ENCODE measurements at regions not wholly inside any gene's neighbourhood (a gene's known extent, or its start where the extent isn't known, plus 50 kb on each side); places are given as distances from the start of the nearest gene placed in this dataset.
A peak's percentile ranks its signal among the peaks of the same experiment; 100 is the strongest.

GRCh38 chr6:93045156-93045555 lies 374.2 kb downstream of the EPHA7 start:
- CTCF ChIA-PET: no interaction called here
- H3K9me3 ChIP-seq (ENCODE audit: low read depth, low read length, poor library complexity, severe bottlenecking): no peaks in the 10 kb centered on the region
- no TSS peak for BruUV-seq (replicated peaks)
- intact Hi-C loops (cut with micrococcal nuclease; ENCODE audit: unreplicated experiment): no loop called here
- TF ChIP-seq, protein P1, sequence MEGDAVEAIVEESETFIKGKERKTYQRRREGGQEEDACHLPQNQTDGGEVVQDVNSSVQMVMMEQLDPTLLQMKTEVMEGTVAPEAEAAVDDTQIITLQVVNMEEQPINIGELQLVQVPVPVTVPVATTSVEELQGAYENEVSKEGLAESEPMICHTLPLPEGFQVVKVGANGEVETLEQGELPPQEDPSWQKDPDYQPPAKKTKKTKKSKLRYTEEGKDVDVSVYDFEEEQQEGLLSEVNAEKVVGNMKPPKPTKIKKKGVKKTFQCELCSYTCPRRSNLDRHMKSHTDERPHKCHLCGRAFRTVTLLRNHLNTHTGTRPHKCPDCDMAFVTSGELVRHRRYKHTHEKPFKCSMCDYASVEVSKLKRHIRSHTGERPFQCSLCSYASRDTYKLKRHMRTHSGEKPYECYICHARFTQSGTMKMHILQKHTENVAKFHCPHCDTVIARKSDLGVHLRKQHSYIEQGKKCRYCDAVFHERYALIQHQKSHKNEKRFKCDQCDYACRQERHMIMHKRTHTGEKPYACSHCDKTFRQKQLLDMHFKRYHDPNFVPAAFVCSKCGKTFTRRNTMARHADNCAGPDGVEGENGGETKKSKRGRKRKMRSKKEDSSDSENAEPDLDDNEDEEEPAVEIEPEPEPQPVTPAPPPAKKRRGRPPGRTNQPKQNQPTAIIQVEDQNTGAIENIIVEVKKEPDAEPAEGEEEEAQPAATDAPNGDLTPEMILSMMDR (conservative IDR thresholded peaks at IDR 0.05; ENCODE audit: low read depth, low read length): no peak
- TF ChIP-seq EZH2 (IDR thresholded peaks at IDR 0.05; ENCODE audit: borderline replicate concordance, low read depth, low read length, poor library complexity, severe bottlenecking): no peak
- no peaks in the 10 kb centered on the region for H3K36me3 ChIP-seq (ENCODE audit: insufficient read depth, low read length, poor library complexity, severe bottlenecking)
- no peak overlapping the region for H3K4me3 ChIP-seq (ENCODE audit: low read depth, low read length, poor library complexity, severe bottlenecking)
- POLR2A ChIA-PET (ENCODE audit: low non-redundant PET): interaction anchor here (0.5 to 0.9 kb wide), 2 partner anchors 16 to 1309 kb away, joined by 3 to 5 read pairs; no protein-coding TSS in a partner anchor
- no peak overlapping the region for H3K27ac ChIP-seq (ENCODE audit: low read depth, low read length, poor library complexity, severe bottlenecking)
- peaks cover 3% of the 10 kb centered on the region for H3K4me1 ChIP-seq (ENCODE audit: insufficient read depth, low read length, poor library complexity, severe bottlenecking)
- DNase-seq (ENCODE audit: low spot score): no peak
- H3K27me3 ChIP-seq (replicated peaks; ENCODE audit: insufficient read depth, low read depth, low read length, poor library complexity): no peaks in the 10 kb centered on the region

DNA sequence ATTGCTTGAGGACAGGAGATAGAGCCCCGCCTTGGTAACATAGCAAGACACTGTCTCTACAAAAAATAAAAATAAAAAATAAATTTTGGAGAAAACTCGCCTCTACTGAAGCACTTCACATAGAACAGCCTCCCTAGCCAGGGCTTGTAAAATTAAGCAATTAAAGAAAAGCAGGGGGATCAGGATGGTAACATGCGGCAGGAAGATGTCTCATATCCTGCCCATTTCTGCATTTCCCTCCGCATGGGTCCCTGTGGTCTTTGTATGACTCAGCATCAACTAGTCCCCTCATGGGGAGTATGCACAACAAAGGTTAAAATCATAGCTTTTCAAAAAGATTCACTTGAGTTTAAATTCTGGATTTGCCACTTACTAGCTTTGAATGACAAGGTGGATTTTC lies 379.0 kb downstream of the EPHA7 start:
- H3K36me3 ChIP-seq (ENCODE audit: insufficient read depth, low read length, poor library complexity, severe bottlenecking): no peaks in the 10 kb centered on the region
- no peak overlapping the region for H3K27ac ChIP-seq (ENCODE audit: low read depth, low read length, poor library complexity, severe bottlenecking)
- TF ChIP-seq, protein P1 (conservative IDR thresholded peaks at IDR 0.05; ENCODE audit: low read depth, low read length): no peak
- no peak for TF ChIP-seq EZH2 (IDR thresholded peaks at IDR 0.05; ENCODE audit: borderline replicate concordance, low read depth, low read length, poor library complexity, severe bottlenecking)
- peaks cover 4% of the 10 kb centered on the region for H3K9me3 ChIP-seq (ENCODE audit: low read depth, low read length, poor library complexity, severe bottlenecking)
- no TSS peak for BruUV-seq (replicated peaks)
- ChIA-PET POLR2A (ENCODE audit: low non-redundant PET) (interaction anchor here (0.6 kb wide), 1 partner anchor 20 kb away, joined by 5 read pairs; no protein-coding TSS in a partner anchor), CTCF (no interaction called here)
- DNase-seq (ENCODE audit: low spot score): peak; percentile 92
- H3K27me3 ChIP-seq (replicated peaks; ENCODE audit: insufficient read depth, low read depth, low read length, poor library complexity): no peaks in the 10 kb centered on the region
- H3K4me3 ChIP-seq (ENCODE audit: low read depth, low read length, poor library complexity, severe bottlenecking): no peak overlapping the region
- intact Hi-C loops (cut with micrococcal nuclease; ENCODE audit: unreplicated experiment): loop anchor here (2.0 kb wide), 1 partner anchor 376 kb away; no protein-coding TSS in a partner anchor
- peaks cover 5% of the 10 kb centered on the region for H3K4me1 ChIP-seq (ENCODE audit: insufficient read depth, low read length, poor library complexity, severe bottlenecking)

DNA sequence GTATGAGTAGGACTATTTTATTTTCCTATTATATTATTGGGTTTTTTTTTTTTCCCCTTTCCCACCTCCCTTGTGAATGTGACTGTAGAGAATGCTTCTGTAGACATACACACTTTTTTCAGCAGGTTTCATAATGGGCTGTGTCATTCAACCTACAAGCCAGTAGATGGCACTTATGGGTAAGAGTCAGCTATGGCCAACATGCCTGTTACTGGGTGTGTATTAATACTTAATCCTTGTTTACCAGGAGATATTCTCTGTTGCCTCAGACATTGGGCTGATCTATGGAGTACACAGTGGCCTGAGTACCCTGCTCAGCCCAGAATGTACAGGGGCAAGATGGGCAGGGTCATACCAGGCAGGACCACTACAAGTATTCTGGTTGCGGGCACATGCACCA lies 382.5 kb downstream of the EPHA7 start:
- Histone ChIP-seq H3K36me3 (ENCODE audit: insufficient read depth, low read length, poor library complexity, severe bottlenecking) (no peaks in the 10 kb centered on the region), H3K4me1 (ENCODE audit: insufficient read depth, low read length, poor library complexity, severe bottlenecking) (peaks cover 5% of the 10 kb centered on the region), H3K27ac (ENCODE audit: low read depth, low read length, poor library complexity, severe bottlenecking) (no peak overlapping the region), H3K4me3 (ENCODE audit: low read depth, low read length, poor library complexity, severe bottlenecking) (no peak overlapping the region), H3K27me3 (replicated peaks; ENCODE audit: insufficient read depth, low read depth, low read length, poor library complexity) (no peaks in the 10 kb centered on the region), H3K9me3 (ENCODE audit: low read depth, low read length, poor library complexity, severe bottlenecking) (peaks cover 4% of the 10 kb centered on the region)
- ChIA-PET POLR2A (ENCODE audit: low non-redundant PET) (no interaction called here), CTCF (interaction anchor here (0.7 kb wide), 1 partner anchor 60 kb away, joined by 3 read pairs; no protein-coding TSS in a partner anchor)
- DNase-seq (ENCODE audit: low spot score): peak; percentile 64
- no TSS peak for BruUV-seq (replicated peaks)
- TF ChIP-seq, protein P1 (conservative IDR thresholded peaks at IDR 0.05; ENCODE audit: low read depth, low read length): peak; percentile 70
- TF ChIP-seq EZH2 (IDR thresholded peaks at IDR 0.05; ENCODE audit: borderline replicate concordance, low read depth, low read length, poor library complexity, severe bottlenecking): no peak
- intact Hi-C loops (cut with micrococcal nuclease; ENCODE audit: unreplicated experiment): no loop called here

Data from A673 (cell line).